NAMALWA (cell line): ENCODE measurements at regions not wholly inside any gene's neighbourhood (a gene's known extent, or its start where the extent isn't known, plus 50 kb on each side); places are given as distances from the start of the nearest gene placed in this dataset.
A peak's percentile ranks its signal among the peaks of the same experiment; 100 is the strongest.

Experiments
- DNase-seq: peaks from one replicate; pipeline ENCODE4 v3.0.0-alpha.2; 2015; ENCODE audit warnings: low spot score

DNA sequence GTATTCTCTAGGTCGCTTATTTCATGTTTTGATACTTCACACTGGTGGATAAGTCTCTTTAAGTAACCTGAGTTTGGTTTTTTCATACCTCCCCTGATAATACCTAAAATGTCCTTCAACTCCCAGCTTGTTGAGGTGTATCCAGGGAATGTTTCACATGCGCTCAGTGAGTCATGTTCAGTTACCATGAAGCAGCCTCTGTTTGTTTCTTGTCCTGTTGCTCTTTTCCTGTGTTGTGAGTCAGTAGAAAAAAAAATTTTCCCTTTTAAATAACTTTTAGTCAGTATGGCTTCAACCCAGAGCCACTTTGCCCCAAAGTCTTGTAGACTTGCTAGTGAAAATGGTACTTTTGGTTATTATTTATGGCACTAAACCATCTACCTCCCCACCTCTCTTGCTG is 278.4 kb upstream of the ZPLD1 start:
- no peak for DNase-seq

DNA sequence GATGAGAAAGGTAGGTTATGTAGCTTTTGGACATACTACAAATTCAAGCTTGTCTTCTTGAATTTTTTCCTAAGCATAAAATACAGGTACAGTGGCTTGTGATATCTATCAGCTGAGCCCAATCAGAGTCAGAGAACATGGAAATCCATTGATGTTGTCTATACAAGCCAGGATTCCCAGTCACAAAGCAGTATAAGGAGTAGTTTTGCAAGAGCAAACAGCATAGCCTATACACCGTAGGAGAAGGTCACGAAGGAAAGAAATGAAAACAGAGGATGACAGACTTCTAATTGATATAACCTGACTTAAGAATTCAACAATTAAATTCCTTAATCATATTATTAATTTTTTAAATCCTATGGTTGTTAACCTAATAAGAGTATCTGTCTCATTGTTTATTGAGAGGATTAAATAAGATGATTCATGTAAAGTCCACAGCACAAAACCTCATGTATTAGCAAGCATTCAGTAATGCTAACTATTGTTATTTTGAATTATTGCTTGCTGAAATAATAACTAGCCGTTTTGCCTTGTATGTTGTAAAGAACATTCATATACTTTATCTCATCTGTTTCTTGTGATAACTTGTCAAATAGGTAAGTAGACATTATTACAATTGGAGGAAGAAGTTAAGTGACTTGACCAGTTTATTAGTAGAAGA is 276.6 kb upstream of the ZPLD1 start:
- no peak for DNase-seq

DNA sequence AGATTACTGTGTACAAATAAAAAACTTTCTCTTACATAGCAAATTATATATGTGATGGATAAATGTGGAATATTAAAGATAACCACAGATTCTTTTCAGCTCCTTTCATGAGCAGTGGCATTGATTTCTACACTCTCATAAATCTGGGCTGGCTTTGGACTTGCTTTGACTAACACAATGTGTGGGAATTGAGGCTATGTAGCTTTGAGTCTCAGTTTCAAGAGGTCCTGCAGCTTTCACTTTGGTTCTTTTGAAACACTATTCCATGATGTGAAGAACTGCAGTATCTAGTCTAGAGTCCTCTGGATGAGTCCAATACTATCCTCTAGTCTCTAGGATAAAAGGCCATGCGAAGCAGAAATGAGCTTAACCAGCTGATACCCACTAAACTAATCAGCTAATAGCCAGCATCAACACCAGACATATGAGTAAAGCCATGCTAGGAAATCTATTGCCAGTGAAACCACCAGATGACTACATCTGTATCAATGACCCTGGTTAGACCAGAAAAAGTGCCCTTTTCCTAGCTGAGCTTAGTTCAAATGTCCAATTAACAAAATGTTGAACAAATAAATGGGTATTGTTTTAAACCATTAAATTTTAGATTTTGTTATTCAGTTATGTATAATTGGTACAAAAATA is 274.9 kb upstream of the ZPLD1 start:
- no peak for DNase-seq

DNA sequence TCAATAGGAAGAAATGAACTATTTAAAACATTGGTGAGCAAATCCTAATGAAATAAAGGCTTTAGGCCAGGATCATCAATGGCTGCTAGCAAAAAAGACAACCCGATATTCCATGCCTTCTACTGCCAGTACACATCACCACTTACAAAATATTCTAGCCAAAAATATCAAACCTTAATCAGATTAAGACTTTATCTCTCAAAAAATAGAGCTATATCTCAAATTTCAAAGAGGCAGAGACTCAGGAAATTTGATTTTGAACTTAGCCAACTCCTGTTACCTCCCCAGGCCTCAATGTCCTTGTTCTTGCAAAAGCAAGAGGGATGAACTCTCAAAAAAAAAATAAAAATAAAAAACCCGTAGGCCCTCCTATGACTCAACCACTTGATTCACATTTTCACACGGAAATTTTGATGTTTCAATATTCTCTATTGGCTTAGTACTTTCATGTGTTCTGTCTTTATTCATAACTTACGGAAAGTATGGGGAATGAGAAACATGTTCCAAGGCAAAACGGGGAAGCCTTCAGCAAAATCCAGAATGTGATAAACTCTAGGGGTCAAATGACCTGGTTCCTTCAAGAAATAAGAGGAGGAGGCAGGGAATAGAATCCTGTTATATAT is 273.3 kb upstream of the ZPLD1 start:
- DNase-seq, result no peak

- no peak for DNase-seq
These were observed 272.6 kb upstream of the ZPLD1 start for GRCh38 chr3:102162251-102162650.

- DNase-seq, result no peak
These were observed 271.6 kb upstream of the ZPLD1 start for GRCh38 chr3:102163039-102163817.

GRCh38 chr3:102163818-102164154 is 271.0 kb upstream of the ZPLD1 start:
- DNase-seq, result no peak

DNA sequence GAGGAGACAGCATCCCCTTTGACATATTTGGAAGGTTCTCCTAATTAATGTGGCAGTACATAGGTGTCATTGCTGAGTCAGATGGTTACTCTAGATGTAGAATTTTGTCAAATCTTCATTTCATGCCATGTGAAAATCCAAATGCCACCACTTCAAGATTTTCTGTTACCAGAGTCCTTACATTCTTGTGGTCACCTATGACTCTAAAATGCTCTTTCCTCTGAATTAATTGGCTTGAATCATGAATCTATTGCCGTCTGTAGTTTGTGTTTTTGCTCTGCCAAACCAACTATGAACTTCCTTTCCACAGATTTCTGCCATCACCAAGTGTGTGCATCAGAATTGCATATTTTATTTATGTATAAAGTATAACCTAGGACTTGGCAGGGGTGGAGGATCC is 269.4 kb upstream of the ZPLD1 start:
- DNase-seq, result no peak

DNA sequence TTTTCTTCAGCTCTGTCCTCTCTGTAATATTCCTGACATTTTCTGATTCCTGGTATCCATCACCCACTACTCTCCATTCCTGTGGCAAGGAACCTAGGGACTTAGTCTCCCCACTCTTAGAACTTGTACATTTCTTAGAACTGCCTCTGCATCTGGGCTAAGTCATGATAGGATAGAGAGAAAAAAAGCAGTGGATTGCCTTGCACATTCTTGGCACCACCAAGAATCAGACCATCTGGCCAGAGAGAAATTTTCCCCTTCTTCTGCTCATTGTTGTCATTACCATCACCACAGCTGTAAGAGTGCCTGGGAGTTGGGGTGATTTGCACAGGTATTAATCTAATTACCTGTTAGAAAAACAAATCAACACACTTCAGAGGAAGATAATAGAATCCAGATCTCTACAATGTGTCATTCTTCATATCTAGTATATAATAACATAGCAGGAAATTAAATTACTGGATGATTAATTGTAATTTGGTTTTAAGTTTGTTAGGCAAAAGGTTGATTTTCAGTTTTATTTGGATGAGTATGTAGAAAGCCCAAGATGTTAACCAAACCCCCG is 264.8 kb upstream of the ZPLD1 start:
- no peak for DNase-seq

DNA sequence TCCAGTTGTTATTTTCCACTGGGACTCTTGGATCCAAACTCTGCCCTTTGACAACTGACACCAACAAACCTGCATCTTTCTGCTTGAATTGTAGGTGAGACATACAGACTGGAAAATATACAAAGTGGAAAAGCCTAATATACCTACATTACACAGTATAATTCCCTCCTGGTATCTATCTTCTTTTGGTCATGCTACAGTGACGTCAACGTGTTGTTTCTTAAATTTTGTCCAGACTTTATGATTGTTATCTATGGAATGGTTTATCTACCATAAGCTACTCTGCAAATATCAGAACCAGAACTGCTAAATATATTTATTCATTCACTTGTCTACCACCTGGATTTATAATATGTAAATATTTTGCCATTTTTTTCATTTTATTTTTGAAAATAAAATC is 264.3 kb upstream of the ZPLD1 start:
- DNase-seq, result no peak

DNA sequence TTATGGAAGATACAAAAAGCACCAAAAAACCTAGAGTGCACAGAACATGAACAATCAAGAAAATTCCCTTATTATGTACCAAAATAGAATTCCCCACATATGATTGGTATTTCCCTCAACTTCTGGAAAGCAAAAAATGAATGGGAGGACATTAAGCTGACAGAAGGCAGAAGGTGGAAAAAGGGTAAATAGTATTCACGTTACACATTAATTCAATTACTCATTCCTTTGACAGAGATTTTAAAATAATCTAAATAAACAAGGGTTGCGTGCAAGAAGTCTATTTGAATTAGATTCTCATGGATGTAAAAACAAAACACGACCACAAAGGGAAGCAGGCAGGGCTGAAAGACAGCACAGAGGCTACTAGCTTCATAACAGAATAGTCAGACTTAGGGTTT is 260.5 kb upstream of the ZPLD1 start:
- no peak for DNase-seq

GRCh38 chr3:102174832-102175374 is 259.9 kb upstream of the ZPLD1 start:
- DNase-seq, result no peak

- no peak for DNase-seq
These were observed 258.3 kb upstream of the ZPLD1 start for GRCh38 chr3:102176333-102177050.

- DNase-seq, result no peak
These were observed 257.6 kb upstream of the ZPLD1 start for GRCh38 chr3:102177075-102177755.

DNA sequence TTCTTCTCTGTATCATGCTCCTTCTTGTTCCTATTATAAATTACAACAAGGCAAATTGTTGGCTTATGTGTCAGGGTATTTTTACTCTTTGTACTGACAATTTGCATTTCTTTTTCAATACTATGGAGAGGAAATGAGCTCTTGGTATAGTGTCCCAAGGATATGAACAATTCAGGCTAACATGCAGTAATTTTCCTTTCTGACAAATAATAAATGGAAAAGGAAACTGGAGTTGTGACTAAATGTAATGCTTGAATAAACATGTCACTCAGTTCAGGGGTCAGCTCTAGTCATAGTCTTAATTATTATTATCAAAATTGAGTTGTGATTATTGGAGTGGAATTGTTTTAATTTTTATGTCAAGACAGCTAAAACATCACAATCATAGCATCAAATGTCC is 256.0 kb upstream of the ZPLD1 start:
- DNase-seq, result no peak

DNA sequence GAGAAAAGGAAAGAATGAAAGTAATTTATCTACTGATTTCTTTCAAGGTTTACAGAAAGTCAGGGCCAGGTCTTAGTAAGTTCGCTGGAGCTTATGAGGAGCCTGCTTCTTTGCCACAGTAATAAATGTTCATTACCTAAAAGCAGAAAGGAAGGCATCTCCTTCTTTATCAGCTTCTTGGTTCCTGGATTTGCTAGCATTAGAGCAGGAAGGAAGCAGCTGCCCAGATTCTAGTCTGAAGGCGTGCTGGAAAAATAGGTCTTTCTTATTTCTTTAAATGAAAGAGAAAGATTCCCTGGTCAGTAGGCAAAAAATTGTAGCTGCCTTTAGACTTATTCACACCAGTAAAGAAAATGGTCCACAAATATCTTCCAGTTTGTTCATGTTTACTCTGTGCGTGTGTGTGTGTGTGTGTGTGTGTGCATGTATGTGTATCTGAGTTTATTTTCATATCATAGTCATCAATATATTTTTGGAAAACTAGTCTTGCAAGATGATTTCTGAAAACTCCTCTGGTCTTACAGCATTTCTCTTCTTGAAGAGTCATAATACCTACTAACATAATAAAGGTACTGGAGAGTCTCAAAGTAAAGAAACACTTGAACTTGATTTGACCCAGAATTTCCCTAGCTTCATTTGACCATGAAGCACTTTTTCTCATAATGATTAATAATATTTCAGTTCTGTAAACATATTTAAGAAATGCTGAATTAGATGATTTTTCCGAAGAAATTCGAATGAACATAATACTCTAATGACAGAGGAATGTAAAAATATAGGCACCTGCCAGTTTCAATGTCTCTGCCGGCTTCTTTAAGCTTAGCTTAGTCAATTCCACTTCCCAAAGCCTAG is 255.3 kb upstream of the ZPLD1 start:
- peak; percentile 7 for DNase-seq

DNA sequence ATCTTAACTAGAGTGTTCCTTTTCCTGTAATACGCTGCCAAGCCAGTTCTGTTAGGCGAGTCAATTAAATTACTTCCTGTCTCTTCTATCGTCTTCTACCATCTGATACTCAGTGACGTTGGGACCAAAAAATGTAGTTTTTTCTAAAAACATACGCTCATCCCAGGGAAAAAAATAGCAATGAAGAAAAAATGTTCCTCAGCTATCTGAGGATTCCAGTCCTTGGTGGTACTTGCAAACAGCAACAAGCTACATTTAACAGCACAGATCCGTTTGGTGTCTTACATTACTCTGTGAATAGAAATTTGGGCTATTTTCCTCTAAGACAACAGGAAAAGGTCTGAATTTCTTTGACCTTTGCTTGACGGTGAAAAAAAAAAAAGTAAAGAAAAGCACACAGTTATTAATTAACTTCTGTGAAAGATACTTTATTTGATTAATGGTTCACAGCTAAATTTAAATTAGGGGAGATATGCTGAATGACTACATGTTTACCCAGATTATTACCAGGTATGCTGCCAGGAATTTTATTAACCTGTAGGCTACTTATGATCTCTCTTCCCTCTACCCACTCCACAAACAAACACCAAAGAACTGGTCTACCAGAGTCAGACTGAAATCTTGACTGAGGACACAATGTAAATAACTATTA is 254.4 kb upstream of the ZPLD1 start:
- peak; percentile 9 for DNase-seq

- DNase-seq, result no peak
These were observed 253.5 kb upstream of the ZPLD1 start for GRCh38 chr3:102181175-102181920.

GRCh38 chr3:102182162-102182561 is 252.7 kb upstream of the ZPLD1 start:
- DNase-seq, result no peak
